ENCODE measurements at regions not wholly inside any gene's neighbourhood (a gene's known extent, or its start where the extent isn't known, plus 50 kb on each side); places are given as distances from the start of the nearest gene placed in this dataset.

DNA sequence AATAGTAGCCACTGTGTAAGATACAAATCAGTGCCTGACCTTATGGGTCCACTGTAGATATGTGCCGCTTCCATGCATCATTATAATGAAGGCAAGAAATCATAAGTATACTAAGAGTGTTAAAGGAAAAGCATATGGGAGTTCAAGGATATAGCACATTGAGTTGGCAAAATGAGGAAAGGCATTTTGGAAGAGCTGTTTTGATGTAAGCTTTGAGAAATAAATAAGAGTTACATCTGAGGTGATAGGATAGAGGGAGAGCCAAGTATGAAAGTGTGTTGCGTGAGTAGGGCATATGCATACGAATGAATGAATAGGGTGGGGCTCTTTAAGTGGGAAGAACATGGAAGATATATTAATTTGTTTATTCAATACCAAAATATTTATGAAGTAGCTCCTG is 101.0 kb upstream of the DMAC1 start:
- TF ChIP-seq, protein P1, sequence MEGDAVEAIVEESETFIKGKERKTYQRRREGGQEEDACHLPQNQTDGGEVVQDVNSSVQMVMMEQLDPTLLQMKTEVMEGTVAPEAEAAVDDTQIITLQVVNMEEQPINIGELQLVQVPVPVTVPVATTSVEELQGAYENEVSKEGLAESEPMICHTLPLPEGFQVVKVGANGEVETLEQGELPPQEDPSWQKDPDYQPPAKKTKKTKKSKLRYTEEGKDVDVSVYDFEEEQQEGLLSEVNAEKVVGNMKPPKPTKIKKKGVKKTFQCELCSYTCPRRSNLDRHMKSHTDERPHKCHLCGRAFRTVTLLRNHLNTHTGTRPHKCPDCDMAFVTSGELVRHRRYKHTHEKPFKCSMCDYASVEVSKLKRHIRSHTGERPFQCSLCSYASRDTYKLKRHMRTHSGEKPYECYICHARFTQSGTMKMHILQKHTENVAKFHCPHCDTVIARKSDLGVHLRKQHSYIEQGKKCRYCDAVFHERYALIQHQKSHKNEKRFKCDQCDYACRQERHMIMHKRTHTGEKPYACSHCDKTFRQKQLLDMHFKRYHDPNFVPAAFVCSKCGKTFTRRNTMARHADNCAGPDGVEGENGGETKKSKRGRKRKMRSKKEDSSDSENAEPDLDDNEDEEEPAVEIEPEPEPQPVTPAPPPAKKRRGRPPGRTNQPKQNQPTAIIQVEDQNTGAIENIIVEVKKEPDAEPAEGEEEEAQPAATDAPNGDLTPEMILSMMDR (IDR thresholded peaks at IDR 0.05): no peak
- TF ChIP-seq EZH2 (IDR thresholded peaks at IDR 0.05): no peak
- TF ChIP-seq EZH2phosphoT487 (IDR thresholded peaks at IDR 0.05): no peak
